HCT116 (cell line): ENCODE measurements at regions not wholly inside any gene's neighbourhood (a gene's known extent, or its start where the extent isn't known, plus 50 kb on each side); places are given as distances from the start of the nearest gene placed in this dataset.

Experiments
- ATAC-seq: fragments of 200-7000 bp; cut with Tn5 transposase; 2 replicates; pipeline ENCODE4 v1.9.1; 2020; ENCODE audit warnings: mild to moderate bottlenecking, moderate library complexity
- BruUV-seq: library from RNA; stranded (reverse); fragments of 400-500 nt; replicated peaks from 2 replicates; lab custom pipeline; 2021; lab: Mats Ljungman, UMichigan
- CTCF ChIA-PET: fragments of 300-600 bp; sonication (Branson Sonifier 250); formaldehyde crosslinking; loops from one replicate; lab custom pipeline; 2021; ENCODE audit warnings: antibody characterized with exemption; lab: Charles Lee
- POLR2A ChIA-PET: fragments of 300-600, 350-600 bp; sonication (Branson Sonifier 250); formaldehyde crosslinking; loops from one replicate; lab custom pipeline; 2021; ENCODE audit warnings: antibody characterized with exemption; lab: Charles Lee
- RAD21 ChIA-PET, 2 experiments: fragments of 300-600 bp; sonication (Branson Sonifier 250); formaldehyde crosslinking; loops; one replicate each; lab custom pipeline; 2023; ENCODE audit warnings: low total read pairs in 2 of 2; ENCODE audit not compliant: uncharacterized antibody in 2 of 2, unreplicated experiment in 2 of 2, low non-redundant PET in 1 of 2; lab: Charles Lee
- DNase-seq: peaks from one replicate; pipeline ENCODE4 v3.0.0-alpha.2; 2010; ENCODE audit warnings: low read depth, low spot score
- H2AFZ ChIP-seq: fragments of 200-600 bp; shearing (Covaris generic), sonication (generic); 2 replicates; pipeline ENCODE4 v1.6.1; 2017; ENCODE audit warnings: low read depth, mixed run types, mixed read lengths, antibody characterized with exemption, low read length; ENCODE audit not compliant: poor library complexity, severe bottlenecking
- H3K27ac ChIP-seq: 2 replicates; pipeline ENCODE4 v1.5.1; 2012; ENCODE audit warnings: low read depth, low read length
- H3K27me3 ChIP-seq: fragments of 200-600 bp; sonication (generic); 2 replicates; pipeline ENCODE4 v1.6.1; 2016; ENCODE audit warnings: mixed run types, low read length, mixed read lengths; ENCODE audit not compliant: insufficient read depth
- H3K36me3 ChIP-seq, 2 experiments: fragments of 200-500 bp in 1 of 2; fragments of 200-600 bp in 1 of 2; sonication (Bioruptor generic) in 1 of 2; sonication (generic) in 1 of 2; 2 replicates each; pipeline versions ENCODE4 v1.5.1 to v1.6.1; 2014 to 2016; ENCODE audit warnings: low read length in 2 of 2, inconsistent platforms in 1 of 2, mixed read lengths in 1 of 2, mixed run types in 1 of 2; ENCODE audit not compliant: insufficient read depth in 2 of 2, control insufficient read depth in 1 of 2
- H3K4me1 ChIP-seq, 2 experiments: fragments of 200-600 bp in 1 of 2; sonication (generic) in 1 of 2; 2 replicates each; pipeline versions ENCODE4 v1.5.1 to v1.6.1; 2012 to 2017; ENCODE audit warnings: low read length in 2 of 2, inconsistent platforms in 1 of 2, mild to moderate bottlenecking in 1 of 2, mixed read lengths in 1 of 2, mixed run types in 1 of 2, moderate library complexity in 1 of 2; ENCODE audit not compliant: insufficient read depth in 2 of 2, control insufficient read depth in 1 of 2
- H3K4me2 ChIP-seq: fragments of 200-600 bp; sonication (generic); 2 replicates; pipeline ENCODE4 v1.6.1; 2017; ENCODE audit warnings: mixed run types, low read length, mixed read lengths
- H3K4me3 ChIP-seq, 2 experiments: fragments of 200-600 bp in 1 of 2; sonication (generic) in 1 of 2; replicated peaks in 1 of 2; 2 replicates each; pipeline ENCODE4 v1.5.1; 2011 to 2016; ENCODE audit warnings: low read length in 2 of 2, control low read depth in 1 of 2, low read depth in 1 of 2, mild to moderate bottlenecking in 1 of 2, mixed read lengths in 1 of 2, mixed run types in 1 of 2
- H3K79me2 ChIP-seq: fragments of 200-600 bp; sonication (generic); 2 replicates; pipeline ENCODE4 v1.6.1; 2017; ENCODE audit warnings: mild to moderate bottlenecking, mixed run types, low read length, moderate library complexity, mixed read lengths; ENCODE audit not compliant: insufficient read depth
- H3K9ac ChIP-seq: fragments of 200-600 bp; sonication (generic); 2 replicates; pipeline ENCODE4 v1.6.1; 2016; ENCODE audit warnings: low read length, mixed read lengths
- H3K9me2 ChIP-seq: fragments of 200-600 bp; sonication (generic), shearing (Covaris generic); 2 replicates; pipeline ENCODE4 v1.6.1; 2017; ENCODE audit warnings: mixed run types, mild to moderate bottlenecking, moderate library complexity; ENCODE audit not compliant: insufficient read depth
- H3K9me3 ChIP-seq, 2 experiments: fragments of 200-500 bp in 1 of 2; fragments of 200-600 bp in 1 of 2; sonication (Bioruptor generic) in 1 of 2; sonication (generic) in 1 of 2; 2 replicates each; pipeline ENCODE4 v1.6.1; 2014 to 2017; ENCODE audit warnings: low read length in 2 of 2, mixed read lengths in 2 of 2, inconsistent platforms in 1 of 2, low read depth in 1 of 2, mild to moderate bottlenecking in 1 of 2, mixed run types in 1 of 2, moderate library complexity in 1 of 2; ENCODE audit not compliant: control insufficient read depth in 1 of 2, insufficient read depth in 1 of 2
- H4K20me1 ChIP-seq: fragments of 200-600 bp; sonication (generic), shearing (Covaris generic); 2 replicates; pipeline ENCODE4 v1.6.1; 2017; ENCODE audit warnings: mixed run types, mild to moderate bottlenecking, moderate library complexity; ENCODE audit not compliant: insufficient read depth
- ATF3 ChIP-seq: IDR thresholded peaks from 2 replicates; pipeline ENCODE4 v1.6.1; 2012
- CBX3 ChIP-seq: IDR thresholded peaks from 2 replicates; pipeline ENCODE4 v1.6.1; 2012; ENCODE audit warnings: low read depth
- CEBPB ChIP-seq: IDR thresholded peaks from 2 replicates; pipeline ENCODE4 v1.6.1; 2012; ENCODE audit warnings: low read depth
- CTCF ChIP-seq, 3 experiments: fragments of 200-600 bp in 1 of 3; sonication (generic) in 1 of 3; IDR thresholded peaks in 2 of 3; conservative IDR thresholded peaks in 1 of 3; 2 replicates each; pipeline ENCODE4 v1.5.1; 2012 to 2017; ENCODE audit warnings: low read depth in 2 of 3, low read length in 2 of 3, antibody characterized with exemption in 1 of 3, borderline replicate concordance in 1 of 3, control low read depth in 1 of 3, mild to moderate bottlenecking in 1 of 3, mixed read lengths in 1 of 3, mixed run types in 1 of 3, moderate library complexity in 1 of 3; ENCODE audit not compliant: insufficient read depth in 1 of 3
- ELF1 ChIP-seq: IDR thresholded peaks from 2 replicates; pipeline ENCODE4 v1.6.1; 2012; ENCODE audit warnings: low read depth, borderline replicate concordance
- EZH2 ChIP-seq: fragments of 200-600 bp; sonication (generic); IDR thresholded peaks from 2 replicates; pipeline ENCODE4 v1.6.1; 2017; ENCODE audit warnings: antibody characterized with exemption, mixed run types
- MAX ChIP-seq: IDR thresholded peaks from 2 replicates; pipeline ENCODE4 v1.6.1; 2012
- POLR2A ChIP-seq: IDR thresholded peaks from 2 replicates; pipeline ENCODE4 v1.7.0; 2011; ENCODE audit warnings: borderline replicate concordance; ENCODE audit not compliant: insufficient read depth, insufficient read length; ENCODE audit errors: extremely low read depth
- POLR2AphosphoS5 ChIP-seq: IDR thresholded peaks from 2 replicates; pipeline ENCODE4 v1.6.1; 2011; ENCODE audit warnings: mild to moderate bottlenecking, low read depth, low read length, moderate library complexity
- RAD21 ChIP-seq: IDR thresholded peaks from 2 replicates; pipeline ENCODE4 v1.6.1; 2012; ENCODE audit warnings: low read depth, mild to moderate bottlenecking
- REST ChIP-seq: IDR thresholded peaks from 2 replicates; pipeline ENCODE4 v1.6.1; 2012; ENCODE audit warnings: low read depth
- SIN3A ChIP-seq: IDR thresholded peaks from 2 replicates; pipeline ENCODE4 v1.6.1; 2012; ENCODE audit warnings: low read depth
- SRF ChIP-seq: IDR thresholded peaks from 2 replicates; pipeline ENCODE4 v1.6.1; 2012; ENCODE audit warnings: low read depth
- TCF7L2 ChIP-seq: IDR thresholded peaks from 2 replicates; pipeline ENCODE4 v1.7.0; 2011; ENCODE audit warnings: borderline replicate concordance, inconsistent platforms; ENCODE audit not compliant: insufficient read depth, insufficient read length; ENCODE audit errors: extremely low read depth
- YY1 ChIP-seq: IDR thresholded peaks from 2 replicates; pipeline ENCODE4 v1.6.1; 2011; ENCODE audit warnings: low read length, low read depth, moderate library complexity, mild to moderate bottlenecking; ENCODE audit not compliant: insufficient replicate concordance; ENCODE audit errors: extremely low read depth
- ZBTB33 ChIP-seq: IDR thresholded peaks from 2 replicates; pipeline ENCODE4 v1.6.1; 2011; ENCODE audit warnings: mild to moderate bottlenecking, low read length, moderate library complexity; ENCODE audit not compliant: insufficient replicate concordance; ENCODE audit errors: extremely low read depth
- ZFX ChIP-seq: fragments of 450-650 bp; IDR thresholded peaks from 2 replicates; pipeline ENCODE4 v1.6.1; 2017
- intact Hi-C: fragments of 100-400 bp; cut with micrococcal nuclease; formaldehyde crosslinking; loops from 2 replicates; pipeline ENCODE4 v1.10.0; 2022

- TF ChIP-seq POLR2AphosphoS5 (no peak), CTCF (IDR thresholded peaks at IDR 0.05 in 2 of 3, conservative IDR thresholded peaks at IDR 0.05 in 1 of 3; ENCODE audit: borderline replicate concordance in 1 of 3, insufficient read depth in 1 of 3, low read depth in 2 of 3, low read length in 2 of 3) (no peak), SRF (no peak), ZFX (no peak), YY1 (no peak), REST (no peak), ELF1 (no peak), CBX3 (no peak), ZBTB33 (no peak), TCF7L2 (no peak), SIN3A (no peak), CEBPB (no peak), RAD21 (no peak), EZH2 (no peak), MAX (no peak), ATF3 (no peak), POLR2A (no peak)
- ATAC-seq (no peak), DNase-seq (no peak)
- no peaks in the 10 kb centered on the region for H3K27me3 ChIP-seq
- ChIA-PET CTCF (no interaction called here), RAD21 (no interaction called here), POLR2A (no interaction called here)
- peaks cover 0 to 21% of the 10 kb centered on the region in 2 experiments; a peak in 2 of 4 replicates for H3K4me1 ChIP-seq
- H2AFZ ChIP-seq = no peak overlapping the region
- intact Hi-C loops = no loop called here
- H3K9me2 ChIP-seq = no peaks in the 10 kb centered on the region
- no peak overlapping the region for H3K9ac ChIP-seq
- H3K79me2 ChIP-seq = no peaks in the 10 kb centered on the region
- no peak overlapping the region for H3K27ac ChIP-seq
- H4K20me1 ChIP-seq = no peaks in the 10 kb centered on the region
- no peak overlapping the region for H3K4me2 ChIP-seq
- H3K36me3 ChIP-seq = no peaks in the 10 kb centered on the region
- H3K4me3 ChIP-seq = no peak overlapping the region
- BruUV-seq = no TSS peak
- H3K9me3 ChIP-seq = no peaks in the 10 kb centered on the region
These were observed 271.5 kb upstream of the SIX2 start for GRCh38 chr2:45280794-45281193.
